SIG-M5 treated with dmso at 0.1 percent for 504 hours (cell line): ENCODE measurements at regions not wholly inside any gene's neighbourhood (a gene's known extent, or its start where the extent isn't known, plus 50 kb on each side); places are given as distances from the start of the nearest gene placed in this dataset.

ENCODE experiments used
- DNase-seq: peaks from one replicate; lab custom pipeline; 2025; ENCODE audit not compliant: unreplicated experiment; lab: John Stamatoyannopoulos, UW

GRCh38 chr4:125735102-125735501, 420.3 kb downstream of the FAT4 start:
- no peak for DNase-seq

- DNase-seq = no peak
Observed at GRCh38 chr4:125736057-125736456, 421.3 kb downstream of the FAT4 start.

GRCh38 chr4:125739760-125740159, 425.0 kb downstream of the FAT4 start:
- no peak for DNase-seq

- peak; percentile 38 for DNase-seq
Observed at GRCh38 chr4:125741825-125742452, 427.2 kb downstream of the FAT4 start.

GRCh38 chr4:125744891-125745364, 430.2 kb downstream of the FAT4 start:
- DNase-seq = no peak

- no peak for DNase-seq
Observed at GRCh38 chr4:125749354-125749753, 434.6 kb downstream of the FAT4 start.

GRCh38 chr4:125750399-125750798, 435.6 kb downstream of the FAT4 start:
- no peak for DNase-seq

GRCh38 chr4:125750828-125751466, 436.2 kb downstream of the FAT4 start:
- DNase-seq = no peak

GRCh38 chr4:125758438-125758837, 443.7 kb downstream of the FAT4 start:
- no peak for DNase-seq

- no peak for DNase-seq
Observed at GRCh38 chr4:125760201-125760819, 445.6 kb downstream of the FAT4 start.

- DNase-seq = no peak
Observed at GRCh38 chr4:125760956-125761355, 446.2 kb downstream of the FAT4 start.

- DNase-seq = no peak
Observed at GRCh38 chr4:125762537-125762936, 447.8 kb downstream of the FAT4 start.

GRCh38 chr4:125765941-125766340, 451.2 kb downstream of the FAT4 start:
- DNase-seq = no peak

- DNase-seq = no peak
Observed at GRCh38 chr4:125770814-125771398, 456.2 kb downstream of the FAT4 start.

GRCh38 chr4:125772680-125773079, 457.9 kb downstream of the FAT4 start:
- no peak for DNase-seq

- no peak for DNase-seq
Observed at GRCh38 chr4:125773502-125773901, 458.7 kb downstream of the FAT4 start.

- no peak for DNase-seq
Observed at GRCh38 chr4:125773931-125774330, 459.2 kb downstream of the FAT4 start.

- DNase-seq = no peak
Observed at GRCh38 chr4:125776146-125776545, 461.4 kb downstream of the FAT4 start.

- DNase-seq = no peak
Observed at GRCh38 chr4:125780164-125780563, 465.4 kb downstream of the FAT4 start.

- no peak for DNase-seq
Observed at GRCh38 chr4:125780747-125781146, 466.0 kb downstream of the FAT4 start.

- no peak for DNase-seq
Observed at GRCh38 chr4:125781651-125782050, 466.9 kb downstream of the FAT4 start.

GRCh38 chr4:125784741-125785140, 470.0 kb downstream of the FAT4 start:
- DNase-seq = no peak
